Mesendoderm (in vitro differentiated cells): ENCODE measurements at regions not wholly inside any gene's neighbourhood (a gene's known extent, or its start where the extent isn't known, plus 50 kb on each side); places are given as distances from the start of the nearest gene placed in this dataset.

ENCODE experiments used
- DNase-seq: peaks from one replicate; pipeline ENCODE4 v3.0.0; 2013
- H2AK5ac ChIP-seq: 2 replicates; pipeline ENCODE4 v1.6.1; 2013; ENCODE audit warnings: low read length, inconsistent platforms
- H2BK120ac ChIP-seq: 2 replicates; pipeline ENCODE4 v1.6.1; 2013; ENCODE audit warnings: low read depth, mild to moderate bottlenecking, low read length, moderate library complexity, mixed read lengths
- H2BK15ac ChIP-seq: replicated peaks from 2 replicates; pipeline ENCODE4 v1.6.1; 2013; ENCODE audit warnings: low read depth, mild to moderate bottlenecking, moderate library complexity
- H2BK5ac ChIP-seq: 2 replicates; pipeline ENCODE4 v1.6.1; 2013; ENCODE audit warnings: low read length, inconsistent platforms
- H3K18ac ChIP-seq: 2 replicates; pipeline ENCODE4 v1.6.1; 2013; ENCODE audit warnings: mild to moderate bottlenecking, low read length, mixed read lengths
- H3K23ac ChIP-seq: one replicate; pipeline ENCODE4 v1.6.1; 2013; ENCODE audit warnings: low read length
- H3K27ac ChIP-seq: 2 replicates; pipeline ENCODE4 v1.5.1; 2013; ENCODE audit warnings: low read depth, mild to moderate bottlenecking, inconsistent platforms, low read length, moderate library complexity
- H3K27me3 ChIP-seq: 2 replicates; pipeline ENCODE4 v1.6.1; 2013; ENCODE audit warnings: low read length, control low read depth, mild to moderate bottlenecking, inconsistent platforms; ENCODE audit not compliant: insufficient read depth, poor library complexity
- H3K36me3 ChIP-seq: 2 replicates; pipeline ENCODE4 v1.6.1; 2013; ENCODE audit warnings: low read length, inconsistent platforms; ENCODE audit not compliant: control insufficient read depth, insufficient read depth
- H3K4ac ChIP-seq: one replicate; pipeline ENCODE4 v1.6.1; 2013; ENCODE audit warnings: low read depth, mild to moderate bottlenecking, low read length, moderate library complexity
- H3K4me1 ChIP-seq: 2 replicates; pipeline ENCODE4 v1.6.1; 2013; ENCODE audit warnings: low read depth, low read length, inconsistent platforms; ENCODE audit not compliant: control insufficient read depth
- H3K4me2 ChIP-seq: 2 replicates; pipeline ENCODE4 v1.6.1; 2013; ENCODE audit warnings: low read length
- H3K4me3 ChIP-seq: 2 replicates; pipeline ENCODE4 v1.5.1; 2013; ENCODE audit warnings: mild to moderate bottlenecking, low read length
- H3K56ac ChIP-seq: one replicate; pipeline ENCODE4 v1.6.1; 2013; ENCODE audit warnings: low read length
- H3K79me1 ChIP-seq: 2 replicates; pipeline ENCODE4 v1.6.1; 2013; ENCODE audit warnings: low read length, inconsistent platforms
- H3K79me2 ChIP-seq: 2 replicates; pipeline ENCODE4 v1.6.1; 2013; ENCODE audit warnings: mild to moderate bottlenecking, low read length; ENCODE audit not compliant: control insufficient read depth, insufficient read depth
- H3K9ac ChIP-seq: 2 replicates; pipeline ENCODE4 v1.6.1; 2013; ENCODE audit warnings: low read length, inconsistent platforms
- H4K5ac ChIP-seq: one replicate; pipeline ENCODE4 v1.6.1; 2013; ENCODE audit warnings: low read length
- H4K8ac ChIP-seq: one replicate; pipeline ENCODE4 v1.6.1; 2013; ENCODE audit warnings: low read depth, mild to moderate bottlenecking, control low read depth, low read length, moderate library complexity
- WGBS: extraction: QIAGEN DNeasy Blood & Tissue Kit; methylation state at CpG from one replicate; pipeline ENCODE4 v1.1.7; 2013; ENCODE audit warnings: low lambda C conversion rate, missing lambda C conversion rate; ENCODE audit not compliant: insufficient coverage; ENCODE audit errors: extremely low coverage; 5-methylcytosine and 5-hydroxymethylcytosine counted together

DNA sequence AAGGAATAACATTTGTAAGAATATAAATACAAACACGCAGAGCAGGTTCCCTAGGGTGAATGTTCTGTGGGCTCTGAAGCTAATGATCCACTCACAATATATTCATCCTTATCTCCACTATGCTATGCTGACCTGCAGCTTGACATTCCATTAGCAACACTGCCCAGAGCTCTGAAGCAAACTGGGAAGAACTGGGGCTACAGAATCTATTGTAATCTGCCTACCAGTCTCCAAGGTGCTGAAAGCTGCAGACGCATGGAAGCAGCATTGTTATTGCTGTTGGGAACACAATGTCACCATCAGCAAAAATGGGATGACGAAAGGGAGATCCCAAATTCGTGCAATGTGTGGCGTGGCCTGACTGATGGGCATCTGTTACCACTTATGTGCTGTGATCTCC is 316.7 kb upstream of the RORA start:
- Histone ChIP-seq H3K4me1 (no peaks in the 10 kb centered on the region), H3K4me2 (no peak overlapping the region), H3K56ac (no peak overlapping the region), H3K27me3 (no peaks in the 10 kb centered on the region), H3K27ac (no peak overlapping the region), H2BK120ac (no peak overlapping the region), H2AK5ac (no peak overlapping the region), H3K36me3 (no peaks in the 10 kb centered on the region), H3K23ac (no peak overlapping the region), H3K18ac (no peak overlapping the region), H2BK5ac (no peak overlapping the region), H3K4me3 (no peak overlapping the region), H3K79me2 (no peaks in the 10 kb centered on the region), H4K8ac (no peak overlapping the region), H3K9ac (no peak overlapping the region), H3K79me1 (no peaks in the 10 kb centered on the region), H3K4ac (no peak overlapping the region), H4K5ac (no peak overlapping the region), H2BK15ac (no peak overlapping the region)
- WGBS, result no CpG with 5 or more reads among the region's 5 CpGs
- DNase-seq, result no peak

DNA sequence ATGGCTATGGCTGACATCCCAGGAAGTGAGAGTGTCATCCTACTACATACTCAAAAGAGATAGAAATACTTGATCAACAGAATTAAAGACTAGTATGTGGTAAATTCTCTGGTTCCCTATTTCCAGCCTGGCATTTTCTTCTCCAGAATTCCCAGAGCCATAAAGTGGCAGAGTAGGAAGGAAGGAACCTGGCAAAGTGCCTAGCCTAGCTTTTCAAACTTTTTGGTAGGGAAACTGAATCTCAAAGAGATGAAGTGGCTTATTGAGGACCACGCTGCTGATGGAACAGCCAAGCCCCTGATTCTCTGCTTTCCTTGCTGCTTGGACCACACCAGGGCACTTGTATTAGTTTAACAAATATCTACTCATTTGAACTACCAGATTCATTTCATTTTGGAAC is 312.4 kb upstream of the RORA start:
- H2BK15ac ChIP-seq, result no peak overlapping the region
- H3K4me2 ChIP-seq, result no peak overlapping the region
- H3K4me3 ChIP-seq, result no peak overlapping the region
- H3K79me1 ChIP-seq, result no peaks in the 10 kb centered on the region
- no peak overlapping the region for H3K27ac ChIP-seq
- no peak overlapping the region for H3K56ac ChIP-seq
- H3K27me3 ChIP-seq, result no peaks in the 10 kb centered on the region
- no peak overlapping the region for H4K8ac ChIP-seq
- no peaks in the 10 kb centered on the region for H3K36me3 ChIP-seq
- no peak overlapping the region for H4K5ac ChIP-seq
- H2BK120ac ChIP-seq, result no peak overlapping the region
- no peak overlapping the region for H3K23ac ChIP-seq
- H3K4me1 ChIP-seq, result no peaks in the 10 kb centered on the region
- H2BK5ac ChIP-seq, result no peak overlapping the region
- no peak for DNase-seq
- H2AK5ac ChIP-seq, result no peak overlapping the region
- H3K79me2 ChIP-seq, result no peaks in the 10 kb centered on the region
- no CpG with 5 or more reads among the region's 1 CpG for WGBS
- H3K4ac ChIP-seq, result no peak overlapping the region
- no peak overlapping the region for H3K9ac ChIP-seq
- no peak overlapping the region for H3K18ac ChIP-seq

DNA sequence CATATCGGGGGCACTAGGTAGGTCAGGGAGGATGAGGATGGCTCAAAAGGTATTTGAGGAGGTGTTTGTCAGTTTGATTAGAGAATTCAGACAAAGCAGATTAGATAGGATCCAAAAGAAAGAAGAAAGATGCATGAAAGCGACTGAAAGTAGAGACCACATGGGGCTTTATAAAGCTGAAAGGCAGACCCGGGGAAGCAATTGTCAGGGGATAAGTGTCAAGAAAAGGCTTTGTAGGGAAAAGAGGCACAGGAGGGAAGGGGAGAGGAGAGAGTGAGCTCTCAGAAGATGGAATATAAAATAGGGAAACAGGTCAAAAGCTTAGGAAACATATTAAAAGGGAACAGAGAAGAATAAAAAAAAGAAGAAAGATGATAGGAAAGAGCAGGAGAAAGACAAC is 308.2 kb upstream of the RORA start:
- H3K27me3 ChIP-seq, result no peaks in the 10 kb centered on the region
- H2BK15ac ChIP-seq, result no peak overlapping the region
- no peak overlapping the region for H3K9ac ChIP-seq
- WGBS, result no CpG with 5 or more reads among the region's 3 CpGs
- H3K56ac ChIP-seq, result no peak overlapping the region
- H3K4ac ChIP-seq, result no peak overlapping the region
- H3K23ac ChIP-seq, result no peak overlapping the region
- H3K36me3 ChIP-seq, result no peaks in the 10 kb centered on the region
- H3K4me3 ChIP-seq, result no peak overlapping the region
- peak; percentile 18 for DNase-seq
- H3K4me1 ChIP-seq, result no peaks in the 10 kb centered on the region
- no peak overlapping the region for H4K5ac ChIP-seq
- H2BK120ac ChIP-seq, result no peak overlapping the region
- no peak overlapping the region for H4K8ac ChIP-seq
- H3K18ac ChIP-seq, result no peak overlapping the region
- H3K79me1 ChIP-seq, result no peaks in the 10 kb centered on the region
- no peak overlapping the region for H3K27ac ChIP-seq
- no peak overlapping the region for H2AK5ac ChIP-seq
- H3K4me2 ChIP-seq, result no peak overlapping the region
- no peak overlapping the region for H2BK5ac ChIP-seq
- no peaks in the 10 kb centered on the region for H3K79me2 ChIP-seq

DNA sequence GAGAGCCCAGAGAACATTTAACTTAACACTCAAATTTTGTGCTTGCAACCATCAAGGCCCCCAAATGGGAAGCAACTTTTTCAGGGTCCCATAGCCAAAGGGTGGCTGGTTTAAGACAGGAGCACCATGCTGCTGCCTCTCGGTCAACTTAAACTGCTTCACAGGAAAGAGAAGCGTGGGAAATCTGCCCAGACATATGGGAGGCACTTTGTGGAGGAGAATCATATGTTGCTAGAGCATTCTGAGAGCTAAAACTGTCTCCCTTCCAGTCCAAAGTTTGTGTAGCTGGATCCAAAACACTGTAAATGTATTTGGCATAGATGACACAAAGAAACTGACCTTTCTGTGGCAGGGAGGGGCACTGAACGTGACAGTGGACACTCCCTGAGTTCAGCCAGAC is 305.9 kb upstream of the RORA start:
- H3K27me3 ChIP-seq, result no peaks in the 10 kb centered on the region

DNA sequence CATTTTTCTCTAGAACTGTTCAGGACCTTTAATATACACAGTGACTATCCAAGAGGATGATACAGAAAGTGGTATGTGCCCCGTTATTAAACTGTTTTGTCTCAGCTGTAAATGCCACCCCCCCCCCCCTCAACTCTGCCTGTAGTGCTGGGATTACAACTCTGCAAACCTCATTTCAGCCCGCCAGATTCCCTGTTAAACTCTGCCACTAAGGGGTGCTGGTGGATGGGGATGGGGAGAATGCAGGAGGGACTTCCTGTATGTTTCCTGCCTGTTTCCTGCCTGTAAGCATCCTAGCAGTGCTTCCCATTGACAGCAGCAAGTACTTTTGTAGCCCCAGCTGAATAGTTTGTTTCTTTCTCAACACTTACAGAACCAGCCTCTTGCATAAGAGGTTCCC is 301.7 kb upstream of the RORA start:
- no peak overlapping the region for H2BK120ac ChIP-seq
- H3K36me3 ChIP-seq, result no peaks in the 10 kb centered on the region
- H3K56ac ChIP-seq, result no peak overlapping the region
- H3K27ac ChIP-seq, result no peak overlapping the region
- H3K4me3 ChIP-seq, result no peak overlapping the region
- WGBS, result no CpG with 5 or more reads among the region's 2 CpGs
- H3K9ac ChIP-seq, result no peak overlapping the region
- H2BK5ac ChIP-seq, result no peak overlapping the region
- H4K5ac ChIP-seq, result no peak overlapping the region
- H3K18ac ChIP-seq, result no peak overlapping the region
- no peak overlapping the region for H3K4me2 ChIP-seq
- H3K4me1 ChIP-seq, result peaks cover 3% of the 10 kb centered on the region
- no peak overlapping the region for H3K23ac ChIP-seq
- no peak overlapping the region for H2BK15ac ChIP-seq
- no peaks in the 10 kb centered on the region for H3K79me1 ChIP-seq
- H2AK5ac ChIP-seq, result no peak overlapping the region
- no peaks in the 10 kb centered on the region for H3K79me2 ChIP-seq
- H4K8ac ChIP-seq, result no peak overlapping the region
- DNase-seq, result peak; percentile 74
- H3K4ac ChIP-seq, result no peak overlapping the region
- no peaks in the 10 kb centered on the region for H3K27me3 ChIP-seq

More for the DNA sequence above, 305.9 kb upstream of the RORA start:
- no peak overlapping the region for H3K4me3 ChIP-seq
- no peak for DNase-seq
- H3K4me1 ChIP-seq, result no peaks in the 10 kb centered on the region
- no peak overlapping the region for H3K4ac ChIP-seq
- H2BK5ac ChIP-seq, result no peak overlapping the region
- peak overlapping the region; percentile 80 for H3K23ac ChIP-seq
- H3K4me2 ChIP-seq, result no peak overlapping the region
- H3K56ac ChIP-seq, result no peak overlapping the region
- H3K79me2 ChIP-seq, result no peaks in the 10 kb centered on the region
- H2AK5ac ChIP-seq, result no peak overlapping the region
- H4K5ac ChIP-seq, result no peak overlapping the region
- no CpG with 5 or more reads among the region's 3 CpGs for WGBS
- H3K18ac ChIP-seq, result no peak overlapping the region
- no peaks in the 10 kb centered on the region for H3K79me1 ChIP-seq
- no peak overlapping the region for H4K8ac ChIP-seq
- H2BK120ac ChIP-seq, result no peak overlapping the region
- no peak overlapping the region for H3K27ac ChIP-seq
- no peaks in the 10 kb centered on the region for H3K36me3 ChIP-seq
- H3K9ac ChIP-seq, result no peak overlapping the region
- H2BK15ac ChIP-seq, result no peak overlapping the region

DNA sequence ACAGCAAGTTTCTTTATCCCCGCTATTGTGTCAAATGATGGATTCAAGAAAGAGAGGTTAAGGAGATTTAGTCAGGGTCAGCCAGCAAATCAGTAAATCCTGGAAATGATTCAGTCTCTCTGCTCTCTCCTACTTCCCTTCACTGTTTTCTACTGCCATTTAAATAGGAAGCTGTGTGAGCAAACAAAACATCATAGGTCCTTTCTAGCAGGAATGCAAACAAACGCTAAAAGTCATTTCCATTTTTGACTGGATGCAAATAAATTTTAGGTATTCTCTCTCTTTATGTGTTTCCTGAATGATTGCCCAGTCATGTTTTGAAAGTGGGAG is 299.4 kb upstream of the RORA start:
- no peak overlapping the region for H3K27ac ChIP-seq
- H3K23ac ChIP-seq, result no peak overlapping the region

More for the DNA sequence above, 299.4 kb upstream of the RORA start:
- H3K4me1 ChIP-seq, result peaks cover 3% of the 10 kb centered on the region
- no peak for DNase-seq
- no peak overlapping the region for H4K5ac ChIP-seq
- no peak overlapping the region for H3K18ac ChIP-seq
- H3K4me3 ChIP-seq, result no peak overlapping the region
- no peaks in the 10 kb centered on the region for H3K36me3 ChIP-seq
- no peak overlapping the region for H3K4ac ChIP-seq
- H2BK5ac ChIP-seq, result no peak overlapping the region
- H4K8ac ChIP-seq, result no peak overlapping the region
- WGBS, result no CpG with 5 or more reads among the region's 2 CpGs
- H2AK5ac ChIP-seq, result no peak overlapping the region
- H3K9ac ChIP-seq, result no peak overlapping the region
- H3K56ac ChIP-seq, result no peak overlapping the region
- H3K79me2 ChIP-seq, result no peaks in the 10 kb centered on the region
- no peaks in the 10 kb centered on the region for H3K27me3 ChIP-seq
- H2BK15ac ChIP-seq, result no peak overlapping the region
- no peak overlapping the region for H2BK120ac ChIP-seq
- H3K4me2 ChIP-seq, result no peak overlapping the region
- no peaks in the 10 kb centered on the region for H3K79me1 ChIP-seq
